Stomach (tissue), 4 donors: ENCODE measurements at regions not wholly inside any gene's neighbourhood (a gene's known extent, or its start where the extent isn't known, plus 50 kb on each side); places are given as distances from the start of the nearest gene placed in this dataset.

Experiments
- CTCF ChIP-seq, 7 experiments: fragments of 450-650 bp in 4 of 7; fragments of 200-600 bp in 3 of 7; sonication (generic) in 3 of 7; IDR thresholded peaks; one replicate each; pipeline ENCODE4 v1.5.1; 2016 to 2019; ENCODE audit warnings: antibody characterized with exemption in 7 of 7, control low read depth in 2 of 7, mild to moderate bottlenecking in 1 of 7
- POLR2A ChIP-seq, 4 donors: fragments of 450-650 bp; IDR thresholded peaks; one replicate each; pipeline ENCODE4 v1.6.1; 2016; ENCODE audit warnings: antibody characterized with exemption in 4 of 4, control low read depth in 2 of 4, mild to moderate bottlenecking in 1 of 4, moderate library complexity in 1 of 4
- POLR2AphosphoS5 ChIP-seq, 3 donors: sonication (generic); formaldehyde crosslinking; IDR thresholded peaks; one replicate each; pipeline ENCODE4 v1.6.1; 2016; ENCODE audit warnings: antibody characterized with exemption in 3 of 3

DNA sequence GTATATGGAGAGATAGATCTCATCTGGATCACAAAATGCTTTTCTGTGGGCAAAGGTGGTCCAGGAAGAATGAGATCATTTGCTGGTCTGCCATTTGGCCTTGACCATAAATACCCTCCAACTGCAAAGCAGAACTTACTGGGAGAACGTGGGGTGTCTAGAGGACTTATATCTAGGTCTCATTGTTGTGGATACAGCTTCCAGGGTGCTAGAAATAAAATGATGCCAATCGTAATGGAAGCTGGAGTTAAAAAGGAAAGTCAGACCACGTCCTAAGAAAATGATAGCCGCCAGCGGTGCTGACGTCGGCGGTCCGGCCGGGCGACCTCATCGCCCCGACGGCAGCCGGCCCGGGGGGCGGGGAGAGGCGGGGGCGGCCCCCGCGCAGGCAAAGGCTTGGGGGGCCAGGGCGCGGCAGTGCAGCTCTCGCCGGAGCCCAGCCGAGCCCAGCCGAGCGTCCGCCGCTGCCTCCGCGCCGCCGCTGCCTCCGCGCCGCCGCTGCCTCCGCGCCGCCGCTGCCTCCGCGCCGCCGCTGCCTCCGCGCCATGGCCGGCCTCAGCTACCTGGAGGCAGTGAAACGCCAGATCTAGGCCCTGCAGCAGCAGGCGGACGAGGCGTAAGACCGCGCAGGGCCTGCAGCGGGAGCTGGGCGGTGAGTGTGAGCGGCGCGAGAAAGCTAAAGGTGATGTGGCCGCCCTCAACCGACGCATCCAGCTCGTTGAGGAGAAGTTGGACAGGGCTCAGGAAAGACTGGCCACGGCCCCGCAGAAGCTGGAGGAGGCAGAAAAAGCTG, 89.5 kb downstream of the EOMES start:
- TF ChIP-seq POLR2A (IDR thresholded peaks at IDR 0.05) (no peak), CTCF (IDR thresholded peaks at IDR 0.05) (no peak), POLR2AphosphoS5 (IDR thresholded peaks at IDR 0.05) (no peak)
